ENCODE measurements at regions not wholly inside any gene's neighbourhood (a gene's known extent, or its start where the extent isn't known, plus 50 kb on each side); places are given as distances from the start of the nearest gene placed in this dataset.

DNA sequence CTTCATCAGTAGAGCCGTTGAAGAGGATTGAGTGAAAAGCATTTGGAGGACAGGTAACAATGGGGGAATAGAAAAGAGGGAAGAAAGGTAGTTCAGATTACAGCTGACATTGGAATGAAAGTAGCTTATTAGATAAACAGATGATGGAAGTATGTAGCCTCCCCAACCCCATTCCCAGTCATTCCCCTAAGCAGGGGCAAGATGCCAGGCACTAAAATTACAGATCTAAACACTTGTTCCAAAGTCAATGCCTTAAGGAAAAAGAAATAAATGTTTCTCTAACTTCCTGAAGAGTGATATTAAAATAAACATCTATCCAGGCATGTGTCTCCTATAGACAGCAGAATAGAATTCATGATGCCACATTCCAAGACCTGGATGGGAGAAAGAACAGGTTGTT is 350.8 kb downstream of the PDGFC start:
- Histone ChIP-seq H3K27ac (no peak overlapping the region), H3K9ac (ENCODE audit: low read depth in 2 of 2, low read length in 2 of 2) (no peak overlapping the region), H3K27me3 (no peaks in the 10 kb centered on the region), H3K4me1 (no peaks in the 10 kb centered on the region), H3K9me3 (no peaks in the 10 kb centered on the region), H3K36me3 (no peaks in the 10 kb centered on the region), H3K4me3 (no peak overlapping the region)
- intact Hi-C loops (cut with DNase I) = no loop called here
- DNase-seq = no peak
- TF ChIP-seq, protein P1, sequence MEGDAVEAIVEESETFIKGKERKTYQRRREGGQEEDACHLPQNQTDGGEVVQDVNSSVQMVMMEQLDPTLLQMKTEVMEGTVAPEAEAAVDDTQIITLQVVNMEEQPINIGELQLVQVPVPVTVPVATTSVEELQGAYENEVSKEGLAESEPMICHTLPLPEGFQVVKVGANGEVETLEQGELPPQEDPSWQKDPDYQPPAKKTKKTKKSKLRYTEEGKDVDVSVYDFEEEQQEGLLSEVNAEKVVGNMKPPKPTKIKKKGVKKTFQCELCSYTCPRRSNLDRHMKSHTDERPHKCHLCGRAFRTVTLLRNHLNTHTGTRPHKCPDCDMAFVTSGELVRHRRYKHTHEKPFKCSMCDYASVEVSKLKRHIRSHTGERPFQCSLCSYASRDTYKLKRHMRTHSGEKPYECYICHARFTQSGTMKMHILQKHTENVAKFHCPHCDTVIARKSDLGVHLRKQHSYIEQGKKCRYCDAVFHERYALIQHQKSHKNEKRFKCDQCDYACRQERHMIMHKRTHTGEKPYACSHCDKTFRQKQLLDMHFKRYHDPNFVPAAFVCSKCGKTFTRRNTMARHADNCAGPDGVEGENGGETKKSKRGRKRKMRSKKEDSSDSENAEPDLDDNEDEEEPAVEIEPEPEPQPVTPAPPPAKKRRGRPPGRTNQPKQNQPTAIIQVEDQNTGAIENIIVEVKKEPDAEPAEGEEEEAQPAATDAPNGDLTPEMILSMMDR (IDR thresholded peaks at IDR 0.05) = no peak

GRCh38 chr4:156619154-156619934 is 352.3 kb downstream of the PDGFC start:
- no peaks in the 10 kb centered on the region for H3K36me3 ChIP-seq
- intact Hi-C loops (cut with DNase I) = no loop called here
- no peak overlapping the region for H3K27ac ChIP-seq
- no peaks in the 10 kb centered on the region for H3K27me3 ChIP-seq
- no peak overlapping the region for H3K4me3 ChIP-seq
- TF ChIP-seq, protein P1 (IDR thresholded peaks at IDR 0.05) = no peak
- DNase-seq = no peak
- no peak overlapping the region for H3K9ac ChIP-seq (ENCODE audit: low read depth in 2 of 2, low read length in 2 of 2)
- H3K9me3 ChIP-seq = no peaks in the 10 kb centered on the region
- no peaks in the 10 kb centered on the region for H3K4me1 ChIP-seq

DNA sequence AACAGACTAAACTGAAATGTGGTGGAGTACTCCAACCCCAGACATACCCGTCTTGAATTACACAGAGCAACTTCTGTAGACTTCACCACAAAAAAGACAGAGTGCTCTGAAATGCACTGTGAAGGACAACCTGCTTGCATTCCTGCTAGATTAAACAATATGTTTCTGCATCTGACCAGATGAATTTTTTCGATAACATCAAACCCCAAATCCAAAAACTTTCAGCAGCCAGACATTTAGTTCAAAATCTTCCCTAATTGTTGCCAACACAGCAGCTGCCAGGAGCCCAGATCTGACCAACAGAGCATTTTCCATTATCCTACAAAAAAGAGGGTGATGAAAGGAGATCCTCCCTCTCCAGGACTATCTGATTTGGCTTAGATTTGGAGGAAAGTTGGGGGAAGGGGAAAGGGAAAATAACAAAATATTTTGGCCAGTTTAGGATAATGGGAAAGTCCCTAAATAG is 356.5 kb downstream of the PDGFC start:
- H3K9me3 ChIP-seq = no peaks in the 10 kb centered on the region
- intact Hi-C loops (cut with DNase I) = no loop called here
- H3K27me3 ChIP-seq = no peaks in the 10 kb centered on the region
- TF ChIP-seq, protein P1 (IDR thresholded peaks at IDR 0.05) = no peak
- H3K36me3 ChIP-seq = no peaks in the 10 kb centered on the region
- H3K4me3 ChIP-seq = no peak overlapping the region
- no peak overlapping the region for H3K27ac ChIP-seq
- no peak for DNase-seq
- no peak overlapping the region for H3K9ac ChIP-seq (ENCODE audit: low read depth in 2 of 2, low read length in 2 of 2)
- H3K4me1 ChIP-seq = no peaks in the 10 kb centered on the region

DNA sequence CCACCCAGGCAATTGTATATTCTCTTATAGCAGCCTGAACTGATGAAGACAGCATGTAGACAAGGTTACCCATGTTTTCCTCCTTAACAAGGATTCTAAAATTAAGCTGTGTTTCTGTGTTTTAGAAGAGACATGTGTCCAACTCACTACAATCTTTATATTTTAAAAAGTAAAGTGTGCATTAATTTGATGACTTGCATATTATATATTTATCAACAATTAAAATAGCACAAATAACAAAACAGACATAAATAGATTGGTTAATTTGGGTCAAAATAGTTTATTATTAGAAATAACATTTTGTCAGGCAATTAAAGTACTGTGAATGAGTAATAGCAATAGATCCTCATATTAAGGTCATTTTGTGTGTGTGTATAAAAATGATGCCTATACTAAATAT is 357.1 kb downstream of the PDGFC start:
- intact Hi-C loops (cut with DNase I) = no loop called here
- Histone ChIP-seq H3K4me1 (no peaks in the 10 kb centered on the region), H3K4me3 (no peak overlapping the region), H3K36me3 (no peaks in the 10 kb centered on the region), H3K9me3 (no peaks in the 10 kb centered on the region), H3K27me3 (no peaks in the 10 kb centered on the region), H3K27ac (no peak overlapping the region), H3K9ac (ENCODE audit: low read depth in 2 of 2, low read length in 2 of 2) (no peak overlapping the region)
- TF ChIP-seq, protein P1 (IDR thresholded peaks at IDR 0.05) = no peak
- no peak for DNase-seq

GRCh38 chr4:156609421-156609820 is 362.2 kb downstream of the PDGFC start:
- Histone ChIP-seq H3K4me1 (no peaks in the 10 kb centered on the region), H3K27me3 (no peaks in the 10 kb centered on the region), H3K9ac (ENCODE audit: low read depth in 2 of 2, low read length in 2 of 2) (no peak overlapping the region), H3K4me3 (no peak overlapping the region), H3K27ac (no peak overlapping the region), H3K36me3 (no peaks in the 10 kb centered on the region), H3K9me3 (no peaks in the 10 kb centered on the region)
- DNase-seq = no peak
- TF ChIP-seq, protein P1 (IDR thresholded peaks at IDR 0.05) = no peak
- intact Hi-C loops (cut with DNase I) = no loop called here
